Activated CD8-positive, alpha-beta memory T cell treated with anti-CD3 and anti-CD28 coated beads for 36 hours (primary cell): ENCODE measurements at regions not wholly inside any gene's neighbourhood (a gene's known extent, or its start where the extent isn't known, plus 50 kb on each side); places are given as distances from the start of the nearest gene placed in this dataset.

Experiments used
- CTCF ChIA-PET: fragments of 350-600 bp; sonication (Branson Sonifier 250); formaldehyde crosslinking; loops from one replicate; lab custom pipeline; 2021; ENCODE audit warnings: antibody characterized with exemption; lab: Charles Lee
- POLR2A ChIA-PET: fragments of 350-600 bp; sonication (Branson Sonifier 250); formaldehyde crosslinking; loops from one replicate; lab custom pipeline; 2021; ENCODE audit warnings: antibody characterized with exemption; lab: Charles Lee

DNA sequence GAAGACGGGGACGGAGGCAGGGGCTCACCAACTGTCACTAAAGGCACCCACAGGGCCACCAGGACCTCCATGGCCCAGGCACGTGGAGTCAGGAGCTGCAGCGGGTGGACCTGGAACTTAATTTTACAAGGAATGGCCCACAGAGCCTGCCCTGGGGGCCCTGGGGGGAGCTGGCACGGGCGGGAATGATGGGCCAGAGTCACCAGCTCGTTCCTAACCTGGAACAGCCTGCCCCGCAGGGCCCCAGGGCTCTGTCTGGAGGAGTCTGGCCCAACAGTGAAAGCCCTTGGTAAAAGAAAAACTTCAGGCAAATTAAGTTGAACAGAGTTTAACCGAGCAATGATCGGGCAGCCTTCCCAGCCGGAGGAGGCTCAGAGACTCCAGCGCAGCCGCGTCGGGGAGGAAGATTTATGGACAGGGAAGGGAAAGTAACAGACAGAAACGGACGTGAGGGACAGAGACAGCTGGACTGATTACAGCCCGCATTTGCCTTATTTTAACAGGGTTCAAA lies 118.4 kb upstream of the TMEM18 start:
- ChIA-PET POLR2A (no interaction called here), CTCF (no interaction called here)

DNA sequence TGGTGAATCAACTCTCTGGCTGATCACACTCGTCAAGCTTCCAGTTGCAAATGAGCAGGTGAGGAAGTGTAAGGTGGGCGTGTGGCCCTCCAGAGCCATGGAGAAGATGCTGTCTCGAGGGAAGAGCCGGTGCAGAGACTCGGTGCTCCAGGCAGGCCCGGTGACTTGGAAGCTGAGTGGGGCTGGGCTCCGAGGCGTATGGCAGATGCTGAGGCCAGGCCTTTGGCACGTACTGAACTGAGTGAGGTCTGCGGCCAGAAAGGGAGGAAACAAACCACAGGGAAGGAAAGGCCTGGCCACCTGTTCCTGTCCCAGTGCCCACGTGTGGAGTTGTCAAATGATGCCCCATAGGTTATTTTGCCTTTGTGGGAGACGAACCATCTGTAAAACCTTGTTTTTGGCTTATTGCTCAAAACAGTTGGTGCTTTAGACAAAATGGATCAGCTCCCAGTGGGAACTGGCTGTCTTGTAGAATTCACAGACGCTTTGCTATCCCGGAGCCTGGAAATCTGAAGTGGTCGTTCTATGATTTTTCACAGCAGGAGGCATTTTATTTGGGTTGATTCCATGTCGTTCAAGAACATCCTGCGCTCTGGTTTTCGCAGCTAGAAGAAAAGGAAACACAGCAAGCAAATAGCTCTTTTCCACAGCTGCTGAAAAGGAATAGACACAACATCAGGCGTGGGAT lies 117.5 kb upstream of the TMEM18 start:
- ChIA-PET POLR2A (no interaction called here), CTCF (no interaction called here)

DNA sequence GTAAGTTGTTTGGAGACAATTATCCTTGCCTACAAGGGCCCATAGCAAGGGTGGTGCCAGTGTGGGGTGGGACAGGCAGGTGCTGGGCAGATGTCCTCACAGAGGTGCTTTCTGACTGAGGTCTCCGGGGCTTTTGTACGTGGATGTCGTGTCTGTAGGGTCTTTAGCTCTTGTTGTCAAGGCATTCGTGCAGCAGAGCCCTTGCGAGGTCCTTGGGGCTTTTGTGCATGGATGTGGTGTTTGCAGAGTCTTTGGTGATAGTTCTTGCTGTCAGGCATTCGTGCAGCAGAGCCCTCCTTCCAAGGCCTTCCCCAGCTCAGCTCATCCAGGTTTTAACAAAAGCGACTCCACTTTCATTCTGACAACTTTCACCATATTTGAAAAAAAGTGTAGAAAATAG lies 116.0 kb upstream of the TMEM18 start:
- CTCF ChIA-PET, result no interaction called here
- POLR2A ChIA-PET, result no interaction called here

GRCh38 chr2:792687-793086 lies 115.5 kb upstream of the TMEM18 start:
- CTCF ChIA-PET, result no interaction called here

GRCh38 chr2:790634-791245 lies 113.5 kb upstream of the TMEM18 start:
- POLR2A ChIA-PET, result no interaction called here
- CTCF ChIA-PET, result no interaction called here

More at GRCh38 chr2:792687-793086, 115.5 kb upstream of the TMEM18 start:
- POLR2A ChIA-PET, result no interaction called here

- CTCF ChIA-PET, result interaction anchor here (0.5 kb wide), 1 partner anchor 843 kb away, joined by 4 read pairs; no protein-coding TSS in a partner anchor
- POLR2A ChIA-PET, result no interaction called here
Measured at GRCh38 chr2:790081-790480, 112.9 kb upstream of the TMEM18 start.

- POLR2A ChIA-PET, result no interaction called here
Measured at GRCh38 chr2:789529-789928, 112.3 kb upstream of the TMEM18 start.

GRCh38 chr2:788227-789032 lies 111.2 kb upstream of the TMEM18 start:
- CTCF ChIA-PET, result no interaction called here
- POLR2A ChIA-PET, result no interaction called here

More at GRCh38 chr2:789529-789928, 112.3 kb upstream of the TMEM18 start:
- CTCF ChIA-PET, result interaction anchor here (0.5 kb wide), 1 partner anchor 843 kb away, joined by 4 read pairs; no protein-coding TSS in a partner anchor

DNA sequence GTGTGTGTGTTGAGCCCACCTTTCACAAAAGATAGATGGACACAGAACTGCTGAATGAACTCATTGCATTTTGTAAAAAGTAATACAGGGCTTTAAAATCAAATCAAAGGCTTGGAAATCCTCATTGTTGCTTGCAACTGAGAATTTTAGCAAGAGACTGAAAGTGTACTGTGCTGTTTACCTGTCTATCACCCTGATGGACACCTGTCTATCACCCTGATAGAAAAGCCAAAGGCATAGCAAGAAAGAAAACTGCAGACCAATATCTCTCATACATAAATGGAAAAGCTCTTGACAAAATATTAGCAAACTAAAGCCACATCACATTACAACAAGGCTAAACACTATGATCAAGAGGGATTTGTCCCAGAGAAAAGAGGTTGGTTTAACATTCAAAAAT lies 107.5 kb upstream of the TMEM18 start:
- CTCF ChIA-PET, result no interaction called here
- POLR2A ChIA-PET, result no interaction called here

GRCh38 chr2:780581-780980 lies 103.4 kb upstream of the TMEM18 start:
- ChIA-PET CTCF (no interaction called here), POLR2A (no interaction called here)

GRCh38 chr2:780002-780401 lies 102.8 kb upstream of the TMEM18 start:
- POLR2A ChIA-PET, result no interaction called here

DNA sequence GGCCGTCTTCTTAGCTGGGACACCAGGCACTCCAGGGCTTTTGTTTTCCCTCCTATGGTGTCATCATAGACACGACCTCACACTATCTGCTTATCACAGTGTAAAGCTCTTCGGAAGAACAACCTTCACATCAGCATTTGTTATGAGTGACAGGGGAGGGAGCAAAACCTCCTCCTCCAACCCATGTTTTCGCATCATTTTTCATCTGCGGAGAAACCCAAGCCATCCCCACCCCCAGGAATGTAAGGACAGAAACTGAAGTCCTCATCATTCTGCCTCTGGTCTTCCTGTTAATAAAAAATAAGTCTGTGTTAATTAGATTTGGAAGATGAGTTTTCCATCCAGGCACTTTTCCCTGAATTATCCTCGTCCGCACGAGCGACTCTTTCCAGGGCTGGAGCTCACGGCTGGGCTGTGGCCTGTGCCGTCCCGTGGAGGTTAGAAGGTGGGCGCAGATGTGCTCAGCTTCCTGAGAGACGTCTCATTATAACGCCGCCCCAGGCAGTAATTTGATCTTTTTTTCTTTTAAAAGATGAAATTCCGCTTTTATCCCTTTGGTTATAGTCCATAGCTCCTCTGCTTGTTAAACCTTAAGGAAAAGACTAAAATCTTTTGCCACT lies 101.6 kb upstream of the TMEM18 start:
- CTCF ChIA-PET, result no interaction called here
- POLR2A ChIA-PET, result no interaction called here

More at GRCh38 chr2:780002-780401, 102.8 kb upstream of the TMEM18 start:
- CTCF ChIA-PET, result no interaction called here

DNA sequence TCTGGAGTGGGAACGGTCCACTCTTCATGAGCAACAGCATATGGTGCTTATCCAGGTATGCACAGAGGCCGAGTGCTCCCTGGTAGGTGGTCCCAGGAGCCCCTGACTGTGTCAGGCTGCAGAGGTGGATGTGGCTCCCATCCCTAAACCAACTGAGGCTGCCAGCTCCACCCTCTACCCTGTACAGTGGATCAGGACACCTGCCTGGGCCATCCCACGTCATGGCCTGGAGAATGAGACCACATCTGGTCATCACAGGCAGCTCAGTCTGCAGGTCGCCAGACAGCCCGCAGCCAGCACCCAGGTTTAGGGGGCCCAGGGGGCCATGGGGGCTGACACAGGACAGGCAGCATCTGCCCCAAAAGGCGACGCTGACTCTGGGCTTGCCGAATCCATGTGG lies 100.3 kb upstream of the TMEM18 start:
- ChIA-PET CTCF (no interaction called here), POLR2A (no interaction called here)

DNA sequence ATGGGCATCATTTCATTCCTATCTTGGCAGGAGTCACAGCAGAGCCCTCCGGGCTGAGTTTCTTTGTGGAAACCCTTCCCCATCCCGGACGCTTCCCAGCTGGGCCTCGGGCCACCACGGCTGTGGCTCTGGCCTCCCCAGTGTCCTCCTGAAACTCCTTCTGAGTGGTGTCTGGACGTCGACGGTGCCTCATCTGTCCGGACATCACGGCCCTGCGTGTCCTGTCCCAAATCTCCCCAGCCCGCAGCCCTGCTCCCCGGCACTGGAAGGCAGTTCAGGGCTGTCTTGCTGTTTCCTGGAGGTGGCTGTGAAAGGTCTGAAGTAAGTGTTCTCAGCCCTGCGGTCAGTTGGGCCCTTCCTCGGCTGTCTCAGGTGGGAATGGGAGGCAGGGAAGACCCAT lies 99.8 kb upstream of the TMEM18 start:
- POLR2A ChIA-PET, result no interaction called here
- CTCF ChIA-PET, result no interaction called here

DNA sequence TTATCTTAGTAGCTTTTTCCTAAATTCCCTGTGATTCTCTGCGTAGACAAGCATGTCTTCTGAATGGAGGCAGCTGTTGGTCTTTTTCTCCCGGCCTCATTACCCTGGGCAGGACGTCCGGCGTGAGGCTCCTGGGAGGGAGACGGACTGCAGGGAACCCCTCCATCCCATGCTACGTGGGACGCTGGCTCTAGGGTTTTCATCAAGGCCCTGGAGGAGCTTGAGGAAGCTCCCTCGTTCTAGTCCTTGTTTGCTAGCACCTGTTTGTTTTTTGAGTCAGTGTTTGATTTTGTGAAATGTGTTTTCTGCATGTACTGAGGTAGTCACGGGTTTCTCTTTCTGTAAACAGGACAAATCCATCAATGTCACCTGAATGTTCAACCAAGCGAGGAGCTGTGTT lies 99.3 kb upstream of the TMEM18 start:
- POLR2A ChIA-PET, result no interaction called here

DNA sequence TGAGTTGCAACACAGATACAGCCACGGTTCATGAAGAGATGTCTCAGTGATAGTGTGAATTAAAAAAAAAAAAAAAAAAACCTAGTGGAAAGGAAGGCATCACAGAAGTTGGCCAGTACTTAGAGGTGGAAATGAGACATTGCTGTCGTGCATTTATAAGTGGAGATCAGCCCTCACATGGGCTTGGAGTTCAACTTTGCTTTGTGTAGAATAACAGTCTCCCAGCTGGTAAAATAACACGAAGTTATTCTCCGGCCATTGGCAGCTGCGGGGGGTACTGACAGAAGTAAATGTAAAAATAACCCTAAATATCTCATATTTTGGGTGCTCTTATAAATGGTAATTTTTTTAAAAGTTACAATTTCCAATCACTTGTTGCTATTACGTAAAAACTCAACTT lies 98.8 kb upstream of the TMEM18 start:
- ChIA-PET CTCF (no interaction called here), POLR2A (no interaction called here)

More for the DNA sequence above, 99.3 kb upstream of the TMEM18 start:
- CTCF ChIA-PET, result no interaction called here

DNA sequence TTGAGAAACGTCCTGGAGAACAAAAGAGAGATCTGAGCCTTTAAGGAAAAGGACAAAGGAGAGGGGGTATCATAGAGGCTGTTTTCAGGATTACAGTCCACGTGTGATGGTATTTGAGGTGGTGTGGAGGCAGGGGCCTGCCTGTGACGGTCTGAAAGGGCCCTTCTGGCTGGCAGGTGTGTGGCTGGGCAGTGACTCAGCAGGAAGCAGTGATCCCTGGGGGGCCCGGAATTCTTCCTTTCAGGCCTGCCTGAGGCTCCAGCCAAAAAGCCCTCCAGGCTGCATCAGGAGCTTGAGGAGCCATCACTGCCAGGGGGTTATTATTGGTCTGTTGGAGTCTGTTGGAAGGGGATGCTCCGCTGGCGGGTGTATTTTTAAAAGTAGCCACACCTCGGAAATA lies 97.2 kb upstream of the TMEM18 start:
- CTCF ChIA-PET, result no interaction called here
- POLR2A ChIA-PET, result no interaction called here

GRCh38 chr2:773256-774160 lies 96.3 kb upstream of the TMEM18 start:
- POLR2A ChIA-PET, result no interaction called here
- CTCF ChIA-PET, result no interaction called here

DNA sequence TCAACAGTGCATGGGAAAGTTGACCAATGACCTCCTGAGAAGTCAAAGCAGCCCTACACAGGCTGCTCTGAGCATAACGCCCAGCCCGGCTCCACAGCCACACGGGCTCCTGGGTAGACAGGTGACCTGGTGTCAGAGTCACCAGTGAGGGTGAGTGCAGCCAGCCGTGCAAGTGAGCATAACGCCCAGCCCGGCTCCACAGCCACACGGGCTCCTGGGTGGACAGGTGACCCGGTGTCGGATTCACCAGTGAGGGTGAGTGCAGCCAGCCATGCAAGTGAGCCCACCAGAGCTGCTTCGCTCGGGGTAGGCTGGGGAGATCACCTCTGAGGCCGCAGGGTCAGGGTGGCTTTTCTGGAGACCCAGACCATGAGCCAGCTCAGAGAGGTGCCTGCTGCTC lies 94.3 kb upstream of the TMEM18 start:
- POLR2A ChIA-PET, result no interaction called here
- CTCF ChIA-PET, result no interaction called here
